Stimulated activated naive CD4-positive, alpha-beta T cell (primary cell): ENCODE measurements at regions not wholly inside any gene's neighbourhood (a gene's known extent, or its start where the extent isn't known, plus 50 kb on each side); places are given as distances from the start of the nearest gene placed in this dataset.

Experiments used
- DNase-seq, 6 experiments: peaks; one replicate each; lab custom pipeline; 2025; lab: John Stamatoyannopoulos, UW

DNA sequence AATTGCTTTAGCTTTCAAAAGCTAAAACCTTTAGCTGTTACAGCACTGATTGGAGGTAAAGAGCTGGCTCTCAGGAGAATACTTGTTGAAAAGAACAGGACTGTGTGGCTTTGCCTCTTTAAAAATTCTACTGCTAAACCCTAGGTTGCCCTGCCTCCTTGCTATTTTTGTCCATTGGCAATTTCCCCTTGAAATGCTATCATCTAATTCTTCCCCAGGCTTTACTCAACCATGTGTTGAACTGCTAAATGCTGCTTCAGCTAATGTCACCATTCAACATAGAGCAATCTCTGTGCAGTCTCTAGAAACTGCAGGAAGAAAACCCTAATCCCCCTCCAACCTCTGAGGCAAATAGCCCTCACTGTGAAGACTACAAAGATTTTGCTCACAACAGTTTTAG lies 203.7 kb upstream of the ARX start:
- DNase-seq: no peak

DNA sequence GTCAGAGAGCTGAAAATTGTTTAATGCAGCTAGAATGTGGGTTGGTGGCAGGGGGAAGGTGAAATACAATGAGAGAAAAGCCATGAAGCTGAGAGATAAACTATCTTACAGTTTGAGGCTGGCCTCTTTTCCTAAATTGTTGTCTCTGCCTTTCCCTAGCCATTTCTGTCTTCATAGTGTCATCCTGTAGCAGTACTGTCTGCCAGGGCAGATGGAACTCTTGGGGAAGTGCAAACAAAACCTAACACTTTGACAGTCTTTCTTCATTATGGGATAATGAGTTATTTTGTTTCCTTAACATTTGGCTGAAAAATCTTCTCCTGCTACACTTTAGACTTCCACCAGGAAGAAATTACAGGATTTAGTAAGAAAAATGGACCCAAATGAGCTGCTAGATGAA lies 197.8 kb upstream of the ARX start:
- DNase-seq: no peak

DNA sequence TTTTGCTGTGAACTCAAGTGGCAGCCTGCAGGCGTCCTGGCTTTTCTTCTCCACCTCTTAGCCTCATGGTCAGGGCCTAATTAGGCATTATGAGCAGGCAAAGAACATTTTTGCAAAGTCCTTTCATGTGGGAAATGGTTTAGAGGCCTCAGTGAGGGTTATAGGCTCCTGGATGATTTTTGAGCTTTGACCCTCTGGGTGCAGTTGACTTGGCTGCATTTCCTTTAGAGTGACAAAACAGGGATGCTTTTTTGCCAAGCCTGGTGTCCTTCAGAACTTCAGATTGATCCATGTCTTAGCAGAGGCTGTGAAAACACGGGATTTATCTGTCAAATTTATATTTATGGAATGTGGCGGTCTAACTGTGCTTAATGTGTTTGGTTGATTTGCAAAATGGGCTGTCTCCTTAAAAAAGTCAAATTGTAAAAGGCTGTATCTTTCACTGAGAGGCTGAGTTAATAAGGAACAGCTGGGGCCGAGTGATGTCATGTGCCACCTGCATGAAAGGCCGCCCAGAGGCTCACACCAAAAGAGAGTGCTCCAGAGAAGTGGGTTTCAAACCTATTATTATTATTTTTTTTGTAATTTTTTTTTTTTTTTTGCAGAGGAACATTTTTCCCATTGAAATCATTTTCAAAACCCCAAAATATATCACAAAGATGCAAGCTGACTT lies 192.2 kb upstream of the ARX start:
- DNase-seq: no peak

DNA sequence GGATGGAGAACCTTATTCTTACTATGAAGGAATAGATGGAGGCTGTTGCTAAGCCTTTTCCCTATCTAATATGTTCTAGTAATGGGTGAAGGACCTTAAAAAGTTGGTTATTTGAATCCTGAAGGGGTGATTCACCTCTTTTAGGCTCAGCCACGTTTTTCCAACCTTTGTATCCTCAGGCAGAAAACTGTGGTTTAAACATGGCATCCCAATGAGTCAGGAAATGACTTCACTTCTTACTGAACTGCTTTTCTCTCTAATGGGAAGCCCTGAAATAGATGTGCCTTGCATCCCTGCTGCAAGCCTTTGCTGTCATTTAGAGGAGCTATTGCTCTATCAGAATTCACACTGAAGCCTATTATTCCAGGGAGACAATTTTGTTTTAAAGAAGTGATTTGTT lies 191.0 kb upstream of the ARX start:
- DNase-seq: no peak

DNA sequence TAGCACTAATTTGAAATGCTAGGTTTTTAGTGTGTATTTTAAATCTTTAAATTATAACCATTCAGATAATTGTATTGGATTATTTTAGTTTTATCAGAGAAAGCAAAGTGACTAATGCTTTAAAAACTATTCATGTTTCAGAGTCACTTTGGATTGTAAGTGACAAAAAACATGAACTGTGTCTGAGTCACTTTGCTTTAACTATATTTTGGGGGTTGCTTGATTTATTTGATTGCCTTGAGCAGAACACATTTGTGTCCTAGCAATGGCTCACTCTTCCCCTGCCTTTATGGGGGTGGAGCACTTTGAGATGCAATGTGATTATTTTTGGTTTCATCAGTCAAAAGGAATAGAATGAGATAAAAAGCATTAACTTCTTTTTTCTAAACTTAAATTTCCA lies 188.4 kb upstream of the ARX start:
- DNase-seq: no peak

DNA sequence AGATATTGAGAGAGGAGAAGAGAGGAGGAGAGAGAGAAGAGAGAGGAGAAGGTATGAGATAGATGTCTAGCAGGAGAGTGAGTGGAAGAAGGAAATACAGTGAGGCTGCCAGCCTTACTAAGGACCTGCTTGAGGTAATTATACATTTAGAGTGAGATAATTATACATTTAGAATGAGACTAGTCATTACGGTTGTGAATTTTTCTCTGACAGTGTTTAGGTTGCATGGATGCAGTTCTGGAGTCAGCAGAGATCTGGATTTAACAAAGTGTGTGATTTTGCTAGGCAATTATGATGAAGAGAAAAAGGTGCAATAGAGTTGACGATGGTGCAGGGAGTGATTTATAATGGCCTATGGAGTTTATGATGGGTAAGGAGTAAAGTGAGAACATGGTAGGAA lies 187.1 kb upstream of the ARX start:
- no peak for DNase-seq

DNA sequence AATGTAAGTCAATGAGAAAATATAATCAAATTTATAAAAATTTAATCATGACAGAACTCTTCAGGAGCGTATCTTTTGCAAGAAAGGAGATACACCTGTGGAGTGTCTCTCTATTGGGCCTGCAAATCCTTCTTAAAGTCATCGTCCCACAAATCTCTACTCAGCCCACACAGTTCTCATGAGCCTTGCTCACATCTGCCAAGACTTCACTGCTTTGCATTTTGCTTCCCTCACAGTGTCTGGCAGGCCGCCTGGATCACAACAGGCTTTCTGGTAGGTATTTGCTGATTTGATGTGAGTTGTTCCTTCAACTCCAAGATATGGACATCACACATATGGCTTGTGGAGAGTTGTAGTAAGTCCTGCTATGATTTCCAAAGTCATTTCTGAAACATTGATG lies 183.1 kb upstream of the ARX start:
- no peak for DNase-seq

DNA sequence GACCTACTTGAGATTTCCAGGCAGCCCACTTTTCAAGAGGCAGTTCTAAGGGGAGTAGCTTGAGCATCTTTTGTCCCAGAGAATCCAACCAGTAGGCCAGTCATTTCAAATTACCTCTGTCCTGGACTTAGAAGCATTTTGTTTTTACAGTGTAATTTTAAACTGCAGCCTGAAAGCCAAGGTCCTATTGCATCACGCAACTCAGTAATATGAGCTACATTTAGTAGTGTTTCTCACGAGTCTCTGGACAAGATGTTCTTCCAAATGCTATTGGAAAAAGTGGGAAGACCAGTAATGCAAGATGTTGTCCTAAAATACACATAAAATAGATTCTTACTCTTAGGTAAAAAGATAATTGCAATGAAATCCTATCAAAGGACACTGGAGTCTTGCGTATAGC lies 182.5 kb upstream of the ARX start:
- no peak for DNase-seq

DNA sequence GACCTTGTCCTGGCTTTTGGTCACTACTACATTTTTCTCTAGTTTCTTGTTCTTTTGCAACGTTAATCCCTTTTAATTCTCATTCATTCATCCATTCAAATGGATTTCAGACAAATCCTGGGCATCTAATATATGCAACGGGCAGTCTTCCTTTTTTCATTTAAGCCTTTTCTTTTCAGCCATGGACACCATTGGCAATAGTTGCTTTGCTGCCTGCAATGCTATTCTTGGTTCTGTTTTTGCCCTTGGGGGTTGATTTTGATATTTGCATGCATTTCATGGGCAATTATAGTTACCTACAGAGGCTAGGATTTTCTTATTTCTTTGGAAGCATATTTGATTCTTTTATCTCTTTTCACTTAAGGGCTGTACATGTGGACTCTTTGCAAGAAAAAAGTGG lies 180.5 kb upstream of the ARX start:
- DNase-seq: no peak

DNA sequence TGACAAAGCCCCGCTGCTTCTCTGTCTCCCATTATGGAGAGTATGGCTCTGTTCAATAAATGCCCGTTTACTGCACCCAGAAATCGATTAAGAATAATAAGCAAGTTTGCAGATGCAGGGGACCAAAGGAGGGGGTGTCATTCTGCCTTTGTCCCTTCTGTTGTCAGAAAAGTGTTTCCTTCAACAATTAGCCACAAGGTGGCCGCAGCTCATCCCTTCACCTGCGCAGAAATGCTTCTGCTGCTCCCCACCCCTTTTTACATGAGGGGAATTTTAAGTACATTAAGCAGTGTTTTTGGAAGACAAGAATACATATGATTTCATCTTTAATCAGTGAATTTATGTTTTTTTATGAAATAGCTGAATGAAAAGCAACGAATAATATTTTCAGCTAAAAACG lies 175.6 kb upstream of the ARX start:
- DNase-seq: no peak

DNA sequence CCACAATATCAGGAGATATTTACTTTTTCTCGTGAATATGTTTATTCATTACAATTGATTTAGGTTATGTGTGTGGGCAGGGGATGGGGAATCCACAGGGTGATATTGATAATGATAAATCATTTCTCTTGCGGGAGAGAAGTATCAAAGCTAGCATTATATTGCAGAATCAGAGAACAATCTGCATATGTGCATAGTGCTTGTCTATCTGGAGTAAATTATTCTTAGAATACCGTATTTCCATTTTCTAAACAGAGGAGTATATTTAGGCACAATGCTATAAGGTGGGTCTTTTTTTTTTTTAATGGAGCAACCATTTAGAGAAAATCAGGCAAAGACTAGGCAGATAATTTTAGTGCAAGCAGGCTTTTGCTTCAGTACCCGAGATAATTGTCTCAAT lies 166.0 kb upstream of the ARX start:
- no peak for DNase-seq

DNA sequence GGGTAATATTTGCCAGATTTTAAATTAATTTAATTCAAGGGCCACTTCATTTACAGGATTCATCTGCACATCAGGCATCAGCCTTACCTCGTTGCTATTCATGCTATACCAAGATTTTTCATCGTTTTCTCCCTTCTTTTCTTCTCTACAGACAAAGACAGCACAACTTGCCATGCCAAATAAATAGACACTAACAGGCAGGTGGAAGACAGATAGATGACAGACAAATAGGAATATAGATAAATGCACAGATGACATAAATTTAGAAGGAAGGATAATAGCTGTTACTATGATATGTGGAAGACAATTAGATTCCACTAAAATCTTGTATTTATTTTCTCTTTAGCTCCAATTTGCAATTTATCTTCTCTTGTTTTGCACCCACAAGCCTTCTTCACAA lies 164.5 kb upstream of the ARX start:
- no peak for DNase-seq

DNA sequence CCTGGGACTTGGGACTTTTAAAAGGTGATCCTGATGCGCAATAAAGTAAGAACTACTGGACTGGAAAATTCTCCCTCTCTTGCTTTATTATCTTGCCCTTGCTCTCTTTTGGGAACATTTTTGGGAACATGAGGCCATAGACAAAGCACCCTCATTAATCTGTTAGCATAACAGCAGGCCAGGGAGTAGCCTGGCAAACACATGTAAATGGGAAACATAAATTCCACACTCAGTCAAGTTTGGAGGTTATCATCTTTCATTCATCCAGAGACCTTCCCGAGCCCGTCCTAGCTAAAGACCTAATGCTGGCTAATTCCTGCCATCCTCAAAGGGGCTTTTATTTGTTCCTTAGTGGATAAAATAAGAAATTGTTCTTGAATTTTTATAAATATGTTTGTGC lies 162.8 kb upstream of the ARX start:
- DNase-seq: no peak

DNA sequence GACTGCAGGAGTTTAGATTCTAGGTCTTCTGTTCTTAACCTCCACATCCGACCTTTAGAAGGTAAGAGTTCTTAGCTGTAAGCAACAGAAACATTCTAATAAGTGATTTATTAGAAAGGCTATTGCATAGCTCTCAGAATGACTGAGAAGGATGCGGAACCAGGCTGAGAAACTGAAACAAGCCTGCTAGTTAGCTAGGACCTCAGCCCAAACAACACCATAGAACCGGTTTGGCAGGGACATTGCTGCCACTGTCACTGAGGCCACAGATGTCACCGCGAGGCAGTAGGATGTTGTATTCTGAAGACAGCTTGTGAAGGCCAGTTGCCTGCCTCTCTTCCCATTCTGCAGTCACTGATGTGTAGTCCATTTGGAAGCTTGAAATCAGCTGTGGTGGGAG lies 160.0 kb upstream of the ARX start:
- no peak for DNase-seq

DNA sequence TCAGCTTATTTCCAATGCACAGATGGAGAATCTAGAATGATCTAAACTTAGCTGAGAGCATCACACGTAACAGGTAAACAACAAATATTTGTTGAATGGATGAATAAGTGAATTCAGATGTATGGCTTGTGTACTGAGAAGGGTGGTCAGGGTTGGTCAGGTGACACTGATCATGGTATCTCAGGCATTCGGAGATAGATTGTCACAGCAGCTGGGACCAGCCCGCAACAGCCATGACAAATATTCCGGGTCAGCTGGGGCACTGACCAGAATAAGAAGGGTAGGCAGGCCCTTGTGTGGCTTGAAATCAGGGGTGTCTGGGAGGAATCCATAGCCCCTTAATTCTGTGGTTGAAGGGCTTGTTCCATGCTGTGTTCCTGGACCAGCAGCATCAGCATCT lies 159.4 kb upstream of the ARX start:
- DNase-seq: no peak

DNA sequence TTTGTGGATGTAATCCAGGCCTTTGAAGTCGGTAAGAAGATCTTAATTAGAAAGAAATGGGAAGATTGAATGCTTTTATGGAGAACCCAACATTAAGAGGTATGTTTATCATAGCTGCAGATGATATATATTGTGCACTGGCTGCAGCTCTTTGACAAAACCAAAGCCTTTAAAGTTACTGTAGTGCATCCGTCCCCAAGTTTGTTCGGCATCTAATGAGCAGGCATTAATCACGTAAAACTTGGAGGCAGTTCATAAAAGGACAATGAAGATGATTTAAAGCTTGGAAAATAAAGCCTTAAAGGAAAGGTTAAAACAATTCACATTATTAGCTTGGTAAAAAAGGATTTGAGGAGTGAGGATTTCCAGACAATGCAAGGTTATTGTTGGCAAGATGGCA lies 150.8 kb upstream of the ARX start:
- no peak for DNase-seq

DNA sequence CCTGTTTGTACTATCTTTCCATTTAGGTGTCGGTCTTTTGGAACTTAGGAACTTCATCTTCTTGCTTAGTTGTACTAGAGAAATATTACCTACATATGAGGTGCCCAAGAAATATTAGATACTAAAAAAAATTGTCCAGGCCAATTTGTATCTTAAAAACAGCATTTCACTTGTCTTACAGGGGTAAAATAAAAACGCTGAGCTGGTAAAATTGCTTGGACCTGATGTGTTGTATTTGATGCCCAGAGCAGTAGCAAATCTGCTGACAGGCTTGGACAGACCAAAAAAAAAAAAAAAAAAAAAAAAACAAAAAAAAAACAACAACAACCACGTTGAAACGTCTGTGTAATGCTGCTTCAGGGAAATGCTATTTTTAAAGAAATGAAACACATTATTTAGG lies 150.4 kb upstream of the ARX start:
- no peak for DNase-seq

DNA sequence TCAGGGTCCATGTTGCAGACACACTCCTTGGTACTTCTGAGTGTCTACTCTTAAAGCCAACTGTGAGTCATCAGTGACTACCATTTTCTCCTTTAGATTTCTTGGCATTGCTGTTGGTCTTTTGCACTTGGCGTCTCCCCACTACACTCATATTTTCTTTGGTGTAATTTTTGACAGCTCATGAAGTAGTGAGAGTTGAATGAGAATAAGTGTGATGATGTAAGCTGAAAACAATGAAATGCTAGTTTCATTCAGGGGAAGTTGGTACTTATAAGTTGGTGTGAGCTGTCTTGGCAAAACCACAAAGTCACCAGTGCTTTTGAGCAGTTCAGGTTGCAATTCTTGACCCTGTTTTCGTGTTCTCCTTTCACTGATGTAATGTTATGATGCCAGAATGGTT lies 142.9 kb upstream of the ARX start:
- no peak for DNase-seq

DNA sequence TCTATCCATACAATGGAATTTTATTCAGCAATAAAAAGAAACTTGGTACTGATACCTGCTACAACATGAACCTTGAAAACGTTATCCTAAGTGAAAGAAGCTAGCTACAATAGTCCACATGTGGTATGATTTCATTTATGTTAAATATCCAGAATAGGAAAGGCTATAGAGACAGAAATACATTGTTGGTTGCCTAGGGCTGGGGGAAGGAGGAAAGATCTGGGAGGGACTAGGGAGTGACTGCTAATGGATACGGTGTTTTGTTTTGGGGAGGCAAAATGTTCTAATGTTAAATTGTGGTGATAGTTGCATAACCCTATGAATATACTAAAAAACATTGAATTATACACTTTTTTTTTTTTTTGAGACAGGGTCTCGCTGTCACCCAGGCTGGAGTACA lies 141.1 kb upstream of the ARX start:
- DNase-seq: no peak

DNA sequence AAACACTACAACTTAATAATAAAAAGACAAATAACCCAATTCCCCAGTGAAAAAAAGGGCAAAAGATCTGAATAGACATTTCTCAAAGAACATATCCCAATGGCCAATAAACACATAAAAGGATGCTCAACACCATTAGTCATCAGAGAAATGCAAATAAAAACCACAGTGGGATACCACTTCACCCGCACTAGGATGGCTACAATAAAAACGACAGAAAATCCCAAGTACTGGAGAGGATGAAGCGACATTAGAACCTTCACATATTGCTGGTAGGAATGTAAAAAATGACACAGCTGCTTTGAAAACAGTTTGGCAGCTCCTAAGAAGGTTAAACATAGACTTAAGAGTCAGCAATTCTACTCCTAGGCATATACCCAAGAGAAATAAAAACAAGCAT lies 140.6 kb upstream of the ARX start:
- DNase-seq: no peak

DNA sequence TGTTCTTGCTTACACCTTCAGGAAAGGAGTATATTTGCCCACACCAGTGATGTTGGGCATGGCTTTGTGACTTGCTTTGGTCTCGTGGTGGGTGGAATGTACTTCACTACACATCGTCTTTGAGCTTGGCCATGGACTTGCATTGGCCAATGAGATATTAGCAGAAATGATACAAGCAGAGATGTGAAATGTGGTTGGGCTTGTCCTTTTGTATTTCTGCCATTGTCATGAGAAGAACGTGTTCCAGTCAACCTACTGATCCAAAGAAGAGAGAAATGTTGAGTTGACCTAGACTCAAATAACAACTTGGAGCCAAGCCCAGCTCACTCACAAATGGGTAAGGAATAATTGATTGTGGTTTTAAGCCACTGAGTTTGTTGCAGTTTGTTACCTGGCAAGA lies 138.4 kb upstream of the ARX start:
- no peak for DNase-seq

DNA sequence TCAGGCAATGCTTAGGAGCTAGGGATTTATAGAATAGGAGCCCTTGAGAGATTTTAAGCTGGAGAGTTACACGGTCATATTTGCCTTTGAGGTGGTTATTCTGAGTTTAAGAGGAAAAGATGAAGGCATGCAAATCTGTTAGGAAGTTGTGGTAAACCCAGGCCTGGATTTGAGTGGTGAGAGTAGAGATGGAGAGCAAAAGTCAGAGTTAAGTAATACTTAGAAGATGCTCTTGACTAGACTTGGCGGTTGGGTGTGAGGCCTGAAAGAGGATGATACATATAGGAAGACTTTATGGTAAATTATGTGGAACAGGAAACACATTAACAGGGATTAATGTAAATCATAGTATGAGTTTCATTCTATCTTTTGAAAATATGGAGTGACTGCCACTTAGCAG lies 136.0 kb upstream of the ARX start:
- DNase-seq: no peak

DNA sequence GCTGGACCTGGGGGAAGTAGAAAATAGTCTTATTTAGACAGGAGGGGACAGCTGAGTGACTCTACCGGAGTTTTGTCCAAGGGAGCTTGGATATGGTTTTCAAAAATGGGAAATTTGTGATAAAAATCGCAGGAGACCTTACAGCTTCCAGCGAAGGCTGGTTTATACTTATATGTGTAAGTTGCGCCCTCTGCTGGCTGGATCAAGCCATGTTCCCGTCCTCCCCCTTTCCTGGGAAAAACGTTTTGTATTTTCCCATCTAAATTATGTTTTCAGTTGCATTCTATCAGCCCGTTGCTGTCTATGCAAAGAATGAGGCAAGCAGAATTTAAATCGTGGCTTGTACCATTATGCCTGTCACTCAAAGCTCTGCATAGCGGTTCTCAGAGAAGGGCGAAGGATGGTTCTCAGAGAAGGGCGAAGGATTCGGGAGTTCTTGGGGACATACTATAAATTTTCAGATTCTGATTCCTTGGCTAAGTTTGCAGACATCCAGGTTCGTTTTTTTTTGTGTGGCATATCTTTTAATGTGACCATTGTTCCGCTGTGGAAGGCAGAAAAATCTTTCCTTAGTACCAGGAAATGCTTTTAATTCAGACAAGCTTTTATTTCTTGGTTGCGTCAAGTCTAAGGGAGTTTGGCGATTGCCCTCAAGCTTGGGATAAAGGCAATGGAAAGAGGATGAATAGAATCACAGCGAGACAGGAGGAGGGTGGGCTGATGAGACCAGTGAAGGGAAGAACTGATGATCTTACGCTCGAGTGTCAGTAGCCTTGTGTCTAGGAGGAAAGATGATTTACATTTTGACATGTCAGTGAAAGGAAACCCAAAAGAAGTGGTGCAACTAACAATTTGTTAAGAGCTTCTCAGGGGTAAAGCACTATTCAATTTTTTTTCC lies 128.5 kb upstream of the ARX start:
- peak in 3 of 6 experiments; percentile 1 to 9 (median 6) for DNase-seq

DNA sequence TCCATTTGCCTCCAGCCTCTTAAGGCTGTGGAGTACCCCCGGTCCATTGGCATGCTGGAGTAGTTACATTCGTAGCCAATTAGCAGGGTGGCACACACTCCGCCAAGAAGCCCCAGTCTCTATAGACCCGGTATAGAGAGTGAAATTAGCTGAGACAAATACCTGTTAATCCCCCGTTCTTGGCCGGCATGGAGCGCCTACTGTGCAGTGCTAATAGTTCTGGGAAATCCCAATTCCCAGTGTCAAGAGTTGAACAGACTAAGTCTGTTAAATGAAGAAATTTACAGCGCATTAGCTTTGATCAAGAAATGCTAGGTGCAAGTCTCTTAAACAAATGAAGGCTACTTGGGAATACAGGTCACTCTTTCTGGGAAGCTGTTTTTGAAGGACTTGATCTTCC lies 127.8 kb upstream of the ARX start:
- no peak for DNase-seq
